Caco-2 (cell line): ENCODE measurements at regions not wholly inside any gene's neighbourhood (a gene's known extent, or its start where the extent isn't known, plus 50 kb on each side); places are given as distances from the start of the nearest gene placed in this dataset.

Experiments used
- BruUV-seq: library from RNA; stranded (reverse); fragments of 400-500 nt; replicated peaks from 2 replicates; lab custom pipeline; 2021; lab: Mats Ljungman, UMichigan
- CTCF ChIA-PET: fragments of 300-600 bp; sonication (Branson Sonifier 250); formaldehyde crosslinking; loops from one replicate; lab custom pipeline; 2022; ENCODE audit warnings: antibody characterized with exemption; lab: Charles Lee
- POLR2A ChIA-PET: fragments of 300-600 bp; sonication (Branson Sonifier 250); formaldehyde crosslinking; loops from one replicate; lab custom pipeline; 2022; ENCODE audit warnings: antibody characterized with exemption; lab: Charles Lee
- DNase-seq, 2 experiments: peaks; one replicate each; pipeline versions ENCODE4 v3.0.0 to v3.0.0-alpha.2; 2020 to 2022
- H3K27me3 ChIP-seq: replicated peaks from 2 replicates; pipeline ENCODE4 v1.6.0; 2011; ENCODE audit warnings: low read length; ENCODE audit not compliant: control insufficient read depth, insufficient read depth
- H3K36me3 ChIP-seq: 2 replicates; pipeline ENCODE4 v1.5.1; 2011; ENCODE audit warnings: low read length; ENCODE audit not compliant: control insufficient read depth, insufficient read depth
- H3K4me1 ChIP-seq: fragments of 250-450 bp; sonication (Bioruptor Pico); 2 replicates; pipeline ENCODE4 v1.5.1; 2020; ENCODE audit warnings: mild to moderate bottlenecking
- H3K4me3 ChIP-seq: 2 replicates; pipeline ENCODE4 v1.5.1; 2011; ENCODE audit warnings: low read depth, mild to moderate bottlenecking, control low read depth, low read length
- H3K9me3 ChIP-seq: fragments of 250-450 bp; sonication (Bioruptor Pico); 2 replicates; pipeline ENCODE4 v1.5.1; 2020; ENCODE audit warnings: mild to moderate bottlenecking, moderate library complexity
- H3K27ac Mint-ChIP-seq: one replicate; pipeline ENCODE4 v1.8.0; 2022; ENCODE audit warnings: mixed read lengths; ENCODE audit not compliant: unreplicated experiment
- H3K27me3 Mint-ChIP-seq: one replicate; pipeline ENCODE4 v1.8.0; 2022; ENCODE audit warnings: mixed read lengths; ENCODE audit not compliant: insufficient read depth, unreplicated experiment
- H3K36me3 Mint-ChIP-seq: one replicate; pipeline ENCODE4 v1.8.0; 2022; ENCODE audit warnings: mild to moderate bottlenecking, mixed read lengths; ENCODE audit not compliant: insufficient read depth, unreplicated experiment
- H3K4me1 Mint-ChIP-seq: one replicate; pipeline ENCODE4 v1.8.0; 2022; ENCODE audit warnings: low read depth, mixed read lengths; ENCODE audit not compliant: unreplicated experiment
- H3K4me3 Mint-ChIP-seq: one replicate; pipeline ENCODE4 v1.8.0; 2022; ENCODE audit warnings: mild to moderate bottlenecking, moderate library complexity, mixed read lengths; ENCODE audit not compliant: unreplicated experiment
- H3K9me3 Mint-ChIP-seq: one replicate; pipeline ENCODE4 v1.8.0; 2022; ENCODE audit warnings: mixed read lengths; ENCODE audit not compliant: unreplicated experiment
- CTCF ChIP-seq, 2 experiments: fragments of 200-600 bp in 1 of 2; IDR thresholded peaks; 1 replicate in 1 of 2; 2 replicates in 1 of 2; pipeline versions ENCODE4 v1.5.1 to v1.8.0; 2011 to 2022; ENCODE audit warnings: antibody characterized with exemption in 1 of 2, control low read depth in 1 of 2, inconsistent platforms in 1 of 2, low read depth in 1 of 2, low read length in 1 of 2, mild to moderate bottlenecking in 1 of 2, moderate library complexity in 1 of 2; ENCODE audit not compliant: insufficient read depth in 1 of 2, severe bottlenecking in 1 of 2, unreplicated experiment in 1 of 2
- intact Hi-C: fragments of 100-400 bp; cut with micrococcal nuclease; formaldehyde crosslinking; loops from one replicate; pipeline ENCODE4 v1.10.0; 2022; ENCODE audit not compliant: unreplicated experiment

- Histone ChIP-seq H3K4me3 (peak overlapping the region; percentile 6), H3K4me1 (no peaks in the 10 kb centered on the region), H3K27me3 (no peaks in the 10 kb centered on the region), H3K9me3 (no peaks in the 10 kb centered on the region), H3K36me3 (no peaks in the 10 kb centered on the region)
- no peaks in the 10 kb centered on the region for H3K27me3 Mint-ChIP-seq
- H3K36me3 Mint-ChIP-seq = no peaks in the 10 kb centered on the region
- peaks cover 7% of the 10 kb centered on the region for H3K4me1 Mint-ChIP-seq
- TF ChIP-seq CTCF (IDR thresholded peaks at IDR 0.05; ENCODE audit: insufficient read depth in 1 of 2, low read depth in 1 of 2, low read length in 1 of 2, severe bottlenecking in 1 of 2, unreplicated experiment in 1 of 2) = no peak
- no TSS peak for BruUV-seq
- intact Hi-C loops = no loop called here
- no peak for DNase-seq
- ChIA-PET CTCF (no interaction called here), POLR2A (no interaction called here)
- no peaks in the 10 kb centered on the region for H3K9me3 Mint-ChIP-seq
- peak overlapping the region; percentile 49 for H3K4me3 Mint-ChIP-seq
- H3K27ac Mint-ChIP-seq = peak overlapping the region; percentile 6
Measured at GRCh38 chr21:38989379-38989744, 183.6 kb downstream of the ETS2 start.

- POLR2A ChIA-PET = no interaction called here
- CTCF ChIA-PET = no interaction called here
- peak overlapping the region; percentile 49 for H3K4me3 Mint-ChIP-seq
- DNase-seq = no peak
- peak overlapping the region; percentile 6 for H3K27ac Mint-ChIP-seq
- Histone ChIP-seq H3K4me1 (no peaks in the 10 kb centered on the region), H3K4me3 (peak overlapping the region; percentile 6), H3K9me3 (no peaks in the 10 kb centered on the region), H3K27me3 (no peaks in the 10 kb centered on the region), H3K36me3 (no peaks in the 10 kb centered on the region)
- TF ChIP-seq CTCF (IDR thresholded peaks at IDR 0.05; ENCODE audit: insufficient read depth in 1 of 2, low read depth in 1 of 2, low read length in 1 of 2, severe bottlenecking in 1 of 2, unreplicated experiment in 1 of 2) = no peak
- BruUV-seq = no TSS peak
- intact Hi-C loops = no loop called here
- peaks cover 7% of the 10 kb centered on the region for H3K4me1 Mint-ChIP-seq
- H3K27me3 Mint-ChIP-seq = no peaks in the 10 kb centered on the region
- no peaks in the 10 kb centered on the region for H3K9me3 Mint-ChIP-seq
- no peaks in the 10 kb centered on the region for H3K36me3 Mint-ChIP-seq
Measured at GRCh38 chr21:38988509-38989378, 183.0 kb downstream of the ETS2 start.

GRCh38 chr21:38987633-38988508 is 182.1 kb downstream of the ETS2 start:
- ChIA-PET CTCF (no interaction called here), POLR2A (no interaction called here)
- Histone ChIP-seq H3K36me3 (no peaks in the 10 kb centered on the region), H3K4me3 (no peak overlapping the region), H3K27me3 (no peaks in the 10 kb centered on the region), H3K4me1 (peaks cover under 1% of the 10 kb centered on the region), H3K9me3 (no peaks in the 10 kb centered on the region)
- no peak overlapping the region for H3K4me3 Mint-ChIP-seq
- no peak for DNase-seq
- intact Hi-C loops = no loop called here
- no peaks in the 10 kb centered on the region for H3K36me3 Mint-ChIP-seq
- no peaks in the 10 kb centered on the region for H3K27me3 Mint-ChIP-seq
- H3K4me1 Mint-ChIP-seq = peaks cover 7% of the 10 kb centered on the region
- no TSS peak for BruUV-seq
- no peaks in the 10 kb centered on the region for H3K9me3 Mint-ChIP-seq
- no peak overlapping the region for H3K27ac Mint-ChIP-seq
- TF ChIP-seq CTCF (IDR thresholded peaks at IDR 0.05; ENCODE audit: insufficient read depth in 1 of 2, low read depth in 1 of 2, low read length in 1 of 2, severe bottlenecking in 1 of 2, unreplicated experiment in 1 of 2) = no peak
